ENCODE measurements at regions not wholly inside any gene's neighbourhood (a gene's known extent, or its start where the extent isn't known, plus 50 kb on each side); places are given as distances from the start of the nearest gene placed in this dataset.

DNA sequence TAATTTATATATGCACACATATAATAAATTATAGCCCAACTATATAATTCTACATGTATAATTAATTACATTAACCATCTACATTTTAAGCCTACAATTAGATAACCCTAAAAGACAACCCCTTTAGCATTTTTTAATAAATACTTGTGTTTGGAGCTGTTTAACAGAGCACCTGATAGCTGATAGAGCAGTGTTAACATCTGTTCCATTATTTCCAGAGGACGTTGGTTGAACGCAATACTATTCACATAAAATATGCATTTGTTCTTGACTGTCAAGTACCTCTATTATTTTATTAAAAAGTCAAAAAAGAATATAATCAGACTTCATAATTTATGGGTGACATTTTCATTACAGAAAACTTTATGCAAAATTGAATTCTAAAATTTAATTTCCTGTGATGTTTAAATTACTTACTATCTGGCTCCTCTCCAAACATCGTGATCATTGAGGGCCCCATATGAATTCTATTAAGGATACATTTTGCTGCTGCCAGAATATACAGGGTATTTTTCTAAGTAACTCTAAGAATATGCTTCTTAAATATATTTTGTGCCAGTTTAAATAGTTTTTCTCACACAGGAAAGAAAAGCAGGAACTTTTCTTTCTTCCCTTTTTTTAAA, 234.3 kb downstream of the SHOX2 start:
- TF ChIP-seq, protein P1, sequence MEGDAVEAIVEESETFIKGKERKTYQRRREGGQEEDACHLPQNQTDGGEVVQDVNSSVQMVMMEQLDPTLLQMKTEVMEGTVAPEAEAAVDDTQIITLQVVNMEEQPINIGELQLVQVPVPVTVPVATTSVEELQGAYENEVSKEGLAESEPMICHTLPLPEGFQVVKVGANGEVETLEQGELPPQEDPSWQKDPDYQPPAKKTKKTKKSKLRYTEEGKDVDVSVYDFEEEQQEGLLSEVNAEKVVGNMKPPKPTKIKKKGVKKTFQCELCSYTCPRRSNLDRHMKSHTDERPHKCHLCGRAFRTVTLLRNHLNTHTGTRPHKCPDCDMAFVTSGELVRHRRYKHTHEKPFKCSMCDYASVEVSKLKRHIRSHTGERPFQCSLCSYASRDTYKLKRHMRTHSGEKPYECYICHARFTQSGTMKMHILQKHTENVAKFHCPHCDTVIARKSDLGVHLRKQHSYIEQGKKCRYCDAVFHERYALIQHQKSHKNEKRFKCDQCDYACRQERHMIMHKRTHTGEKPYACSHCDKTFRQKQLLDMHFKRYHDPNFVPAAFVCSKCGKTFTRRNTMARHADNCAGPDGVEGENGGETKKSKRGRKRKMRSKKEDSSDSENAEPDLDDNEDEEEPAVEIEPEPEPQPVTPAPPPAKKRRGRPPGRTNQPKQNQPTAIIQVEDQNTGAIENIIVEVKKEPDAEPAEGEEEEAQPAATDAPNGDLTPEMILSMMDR (IDR thresholded peaks at IDR 0.05; ENCODE audit: poor library complexity, severe bottlenecking), result no peak

DNA sequence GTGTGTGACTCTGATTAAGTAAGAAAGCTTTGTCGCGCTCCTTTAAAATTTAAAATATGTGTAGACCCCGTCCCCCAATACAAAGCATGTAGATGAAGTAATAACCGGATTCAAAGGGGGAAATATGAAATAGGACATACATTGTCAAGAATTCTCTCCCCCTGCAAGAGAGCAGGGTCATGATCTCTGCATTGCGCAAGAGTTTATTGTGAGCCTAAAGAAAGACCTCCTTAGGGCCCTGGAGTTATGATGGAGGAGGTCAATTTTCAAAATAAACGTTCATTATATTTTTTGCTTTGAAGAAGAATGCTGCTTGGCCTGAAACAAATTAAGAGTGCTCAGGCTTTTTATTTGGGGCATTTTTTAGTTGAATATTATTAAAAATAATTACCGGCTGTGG, 235.0 kb downstream of the SHOX2 start:
- TF ChIP-seq, protein P1 (IDR thresholded peaks at IDR 0.05; ENCODE audit: poor library complexity, severe bottlenecking), result no peak
- DNase-seq (ENCODE audit: low spot score) (no peak), ATAC-seq (ENCODE audit: low read depth) (no peak)
- no peak overlapping the region for H3K27ac ChIP-seq (ENCODE audit: poor library complexity, severe bottlenecking)
- H3K27me3 ChIP-seq (ENCODE audit: insufficient read depth, poor library complexity, severe bottlenecking), result no peaks in the 10 kb centered on the region
- H3K4me3 ChIP-seq (ENCODE audit: severe bottlenecking), result no peak overlapping the region
- H3K9me3 ChIP-seq (ENCODE audit: severe bottlenecking), result no peaks in the 10 kb centered on the region
- H3K36me3 ChIP-seq (ENCODE audit: low read depth), result no peaks in the 10 kb centered on the region
- H3K4me1 ChIP-seq (ENCODE audit: insufficient read depth, poor library complexity, severe bottlenecking), result no peaks in the 10 kb centered on the region

More for the DNA sequence above, 234.3 kb downstream of the SHOX2 start:
- no peak overlapping the region for H3K4me3 ChIP-seq (ENCODE audit: severe bottlenecking)
- no peaks in the 10 kb centered on the region for H3K9me3 ChIP-seq (ENCODE audit: severe bottlenecking)
- no peaks in the 10 kb centered on the region for H3K27me3 ChIP-seq (ENCODE audit: insufficient read depth, poor library complexity, severe bottlenecking)
- no peaks in the 10 kb centered on the region for H3K4me1 ChIP-seq (ENCODE audit: insufficient read depth, poor library complexity, severe bottlenecking)
- H3K27ac ChIP-seq (ENCODE audit: poor library complexity, severe bottlenecking), result no peak overlapping the region
- no peak for ATAC-seq (ENCODE audit: low read depth)
- no peaks in the 10 kb centered on the region for H3K36me3 ChIP-seq (ENCODE audit: low read depth)
- no peak for DNase-seq (ENCODE audit: low spot score)

DNA sequence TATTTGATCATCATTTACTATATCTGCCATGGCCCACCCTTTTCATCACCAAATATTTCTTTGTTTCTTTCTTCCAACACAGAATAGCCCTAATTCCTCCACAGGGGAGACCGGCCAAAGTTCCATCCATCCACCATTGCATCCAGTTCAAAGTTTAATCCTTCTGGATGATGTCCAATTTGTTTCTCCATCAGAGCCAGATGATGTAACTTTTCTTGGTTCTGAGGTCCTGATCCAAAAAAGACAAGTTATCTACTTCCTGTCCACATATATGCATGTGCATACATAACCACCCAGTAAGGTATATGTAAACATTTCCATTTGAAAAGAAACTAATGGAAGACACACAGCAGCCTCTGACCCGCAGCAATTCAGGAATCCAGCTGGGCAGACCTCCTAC, 237.3 kb downstream of the SHOX2 start:
- Histone ChIP-seq H3K27ac (ENCODE audit: poor library complexity, severe bottlenecking) (no peak overlapping the region), H3K36me3 (ENCODE audit: low read depth) (no peaks in the 10 kb centered on the region), H3K9me3 (ENCODE audit: severe bottlenecking) (no peaks in the 10 kb centered on the region), H3K4me3 (ENCODE audit: severe bottlenecking) (no peak overlapping the region), H3K4me1 (ENCODE audit: insufficient read depth, poor library complexity, severe bottlenecking) (no peaks in the 10 kb centered on the region), H3K27me3 (ENCODE audit: insufficient read depth, poor library complexity, severe bottlenecking) (no peaks in the 10 kb centered on the region)
- no peak for ATAC-seq (ENCODE audit: low read depth)
- TF ChIP-seq, protein P1 (IDR thresholded peaks at IDR 0.05; ENCODE audit: poor library complexity, severe bottlenecking), result no peak
- DNase-seq (ENCODE audit: low spot score), result no peak

DNA sequence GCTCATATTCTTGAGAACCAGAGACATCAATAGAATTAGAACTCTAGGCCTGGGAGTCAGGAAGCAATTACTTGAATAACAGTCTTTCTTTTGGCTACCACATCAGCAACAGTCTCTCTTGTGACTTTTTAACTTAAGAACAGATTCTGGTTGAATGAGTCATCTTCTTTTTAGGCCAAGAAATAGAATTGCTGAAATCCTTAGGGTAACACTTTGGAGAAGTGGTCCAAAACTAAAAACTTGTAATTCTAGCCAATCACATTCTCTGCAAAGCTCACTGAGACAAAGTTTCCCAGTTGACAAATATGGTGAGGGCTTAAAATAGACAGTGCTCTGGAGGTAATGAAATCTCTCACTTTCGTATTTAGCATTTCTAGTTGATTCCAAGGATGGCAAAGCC, 238.0 kb downstream of the SHOX2 start:
- no peaks in the 10 kb centered on the region for H3K27me3 ChIP-seq (ENCODE audit: insufficient read depth, poor library complexity, severe bottlenecking)
- TF ChIP-seq, protein P1 (IDR thresholded peaks at IDR 0.05; ENCODE audit: poor library complexity, severe bottlenecking), result no peak
- no peak for ATAC-seq (ENCODE audit: low read depth)
- H3K4me3 ChIP-seq (ENCODE audit: severe bottlenecking), result no peak overlapping the region
- no peaks in the 10 kb centered on the region for H3K9me3 ChIP-seq (ENCODE audit: severe bottlenecking)
- no peak for DNase-seq (ENCODE audit: low spot score)
- no peaks in the 10 kb centered on the region for H3K4me1 ChIP-seq (ENCODE audit: insufficient read depth, poor library complexity, severe bottlenecking)
- H3K36me3 ChIP-seq (ENCODE audit: low read depth), result no peaks in the 10 kb centered on the region
- no peak overlapping the region for H3K27ac ChIP-seq (ENCODE audit: poor library complexity, severe bottlenecking)

DNA sequence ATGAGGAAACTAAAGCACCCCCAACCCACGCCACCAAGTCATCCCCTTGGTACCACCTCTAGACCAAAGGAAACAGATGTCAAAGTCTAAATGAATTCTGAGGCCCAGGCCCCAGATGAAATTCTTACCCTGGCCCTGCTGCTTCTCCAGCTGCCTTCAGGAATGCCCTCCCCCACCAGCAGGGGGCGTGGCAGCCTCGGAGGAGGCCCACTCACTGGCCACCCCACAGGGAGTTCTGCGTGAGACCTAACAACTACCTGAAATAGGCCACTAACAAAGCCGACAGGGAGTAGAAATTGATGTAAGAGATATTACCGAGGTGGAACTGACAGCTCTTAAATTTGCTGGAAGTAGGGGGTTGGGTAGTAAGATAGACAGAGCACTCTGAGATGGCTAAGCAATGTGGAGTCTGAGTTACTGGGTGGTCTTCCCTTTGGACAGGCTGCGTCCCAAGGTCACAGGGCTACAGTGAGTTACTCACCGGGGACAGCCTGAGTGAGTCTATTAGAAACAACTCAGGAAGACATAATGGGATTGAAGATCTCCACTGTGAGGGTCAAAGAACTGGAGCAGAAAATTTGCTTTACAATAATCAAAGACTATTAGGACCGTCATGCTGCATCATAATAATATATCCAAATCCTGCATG, 240.7 kb downstream of the SHOX2 start:
- H3K27me3 ChIP-seq (ENCODE audit: insufficient read depth, poor library complexity, severe bottlenecking), result no peaks in the 10 kb centered on the region
- H3K4me1 ChIP-seq (ENCODE audit: insufficient read depth, poor library complexity, severe bottlenecking), result no peaks in the 10 kb centered on the region
- ATAC-seq (ENCODE audit: low read depth) (0 out of 3 replicates have a peak, but pooled peaks have one; percentile 27), DNase-seq (ENCODE audit: low spot score) (no peak)
- no peaks in the 10 kb centered on the region for H3K36me3 ChIP-seq (ENCODE audit: low read depth)
- TF ChIP-seq, protein P1 (IDR thresholded peaks at IDR 0.05; ENCODE audit: poor library complexity, severe bottlenecking), result peak; percentile 39
- H3K9me3 ChIP-seq (ENCODE audit: severe bottlenecking), result no peaks in the 10 kb centered on the region
- H3K4me3 ChIP-seq (ENCODE audit: severe bottlenecking), result no peak overlapping the region
- H3K27ac ChIP-seq (ENCODE audit: poor library complexity, severe bottlenecking), result no peak overlapping the region

Measured in RWPE2 (cell line).